Transverse colon (tissue), 3 donors: ENCODE measurements at regions not wholly inside any gene's neighbourhood (a gene's known extent, or its start where the extent isn't known, plus 50 kb on each side); places are given as distances from the start of the nearest gene placed in this dataset.

Experiments used
- EP300 ChIP-seq: sonication (generic); formaldehyde crosslinking; IDR thresholded peaks from one replicate; pipeline ENCODE4 v1.6.1; 2017; ENCODE audit warnings: antibody characterized with exemption, low read depth
- POLR2A ChIP-seq: fragments of 450-650 bp; IDR thresholded peaks from one replicate; pipeline ENCODE4 v1.6.1; 2016; ENCODE audit warnings: antibody characterized with exemption, mild to moderate bottlenecking, moderate library complexity
- TF ChIP-seq, protein P1 (sequence below), 5 experiments: fragments of 200-600 bp in 3 of 5; fragments of 450-650 bp in 2 of 5; sonication (generic) in 3 of 5; IDR thresholded peaks; 1 replicate in 2 of 5; 2 replicates in 3 of 5; pipeline ENCODE4 v1.5.1; 2016 to 2017; ENCODE audit warnings: antibody characterized with exemption in 5 of 5, inconsistent platforms in 3 of 5, mild to moderate bottlenecking in 2 of 5, moderate library complexity in 1 of 5

DNA sequence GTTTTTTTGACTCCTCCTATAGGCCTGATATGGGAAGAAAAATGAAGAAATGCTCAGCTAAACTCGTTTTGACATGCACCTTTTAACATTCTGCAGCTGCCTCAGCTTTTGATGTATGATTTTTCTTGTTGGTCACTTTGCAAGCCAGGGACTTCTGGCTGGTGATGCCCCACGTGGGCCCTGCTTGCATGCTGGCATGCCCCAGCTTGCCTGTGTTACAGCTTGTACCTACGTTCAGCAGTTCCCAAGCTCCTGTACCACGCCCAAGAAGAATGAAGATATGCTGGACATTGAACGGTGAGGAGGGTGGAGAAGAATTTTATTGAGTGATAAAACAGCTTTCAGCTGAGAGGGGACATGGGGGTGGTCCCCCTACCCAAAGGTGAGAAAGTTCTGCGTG is 245.6 kb upstream of the FZD8 start:
- TF ChIP-seq, protein P1, sequence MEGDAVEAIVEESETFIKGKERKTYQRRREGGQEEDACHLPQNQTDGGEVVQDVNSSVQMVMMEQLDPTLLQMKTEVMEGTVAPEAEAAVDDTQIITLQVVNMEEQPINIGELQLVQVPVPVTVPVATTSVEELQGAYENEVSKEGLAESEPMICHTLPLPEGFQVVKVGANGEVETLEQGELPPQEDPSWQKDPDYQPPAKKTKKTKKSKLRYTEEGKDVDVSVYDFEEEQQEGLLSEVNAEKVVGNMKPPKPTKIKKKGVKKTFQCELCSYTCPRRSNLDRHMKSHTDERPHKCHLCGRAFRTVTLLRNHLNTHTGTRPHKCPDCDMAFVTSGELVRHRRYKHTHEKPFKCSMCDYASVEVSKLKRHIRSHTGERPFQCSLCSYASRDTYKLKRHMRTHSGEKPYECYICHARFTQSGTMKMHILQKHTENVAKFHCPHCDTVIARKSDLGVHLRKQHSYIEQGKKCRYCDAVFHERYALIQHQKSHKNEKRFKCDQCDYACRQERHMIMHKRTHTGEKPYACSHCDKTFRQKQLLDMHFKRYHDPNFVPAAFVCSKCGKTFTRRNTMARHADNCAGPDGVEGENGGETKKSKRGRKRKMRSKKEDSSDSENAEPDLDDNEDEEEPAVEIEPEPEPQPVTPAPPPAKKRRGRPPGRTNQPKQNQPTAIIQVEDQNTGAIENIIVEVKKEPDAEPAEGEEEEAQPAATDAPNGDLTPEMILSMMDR (IDR thresholded peaks at IDR 0.05): no peak
- TF ChIP-seq POLR2A (no peak), EP300 (no peak)
